Adrenal gland (tissue), 9 donors: ENCODE measurements at regions not wholly inside any gene's neighbourhood (a gene's known extent, or its start where the extent isn't known, plus 50 kb on each side); places are given as distances from the start of the nearest gene placed in this dataset.
"Not testable (repeated sequence)": the region's sequence is repeated elsewhere in the genome, so short reads cannot be mapped to it uniquely, and the experiment has no call there.

ENCODE experiments used
- DNase-seq, 7 donors: peaks; one replicate each; pipeline ENCODE4 v3.0.0-alpha.2; 2019 to 2020
- H3K27ac ChIP-seq, 5 donors: fragments of 200-600 bp; sonication (generic) in 4 of 5; 1 replicate in 3 of 5; 2 replicates in 2 of 5; pipeline versions ENCODE4 v1.5.1 to v1.8.0; 2016 to 2020; ENCODE audit warnings: mild to moderate bottlenecking in 1 of 5
- H3K27me3 ChIP-seq: fragments of 200-600 bp; 2 replicates; pipeline ENCODE4 v1.8.0; 2021
- H3K36me3 ChIP-seq, 2 donors: fragments of 200-600 bp; replicated peaks in 1 of 2; 1 replicate in 1 of 2; 2 replicates in 1 of 2; pipeline versions ENCODE4 v1.5.1 to v1.8.0; 2018 to 2022
- H3K4me1 ChIP-seq, 2 donors: fragments of 200-600 bp; replicated peaks in 1 of 2; 1 replicate in 1 of 2; 2 replicates in 1 of 2; pipeline versions ENCODE4 v1.5.1 to v1.8.0; 2018 to 2021
- H3K4me3 ChIP-seq, 4 donors: fragments of 200-600 bp; sonication (generic) in 3 of 4; one replicate each; pipeline ENCODE4 v1.5.1; 2016 to 2018
- H3K9me3 ChIP-seq, 3 donors: fragments of 200-600 bp; sonication (generic) in 1 of 3; replicated peaks in 1 of 3; 1 replicate in 2 of 3; 2 replicates in 1 of 3; pipeline versions ENCODE4 v1.5.1 to v1.8.0; 2016 to 2021
- CTCF ChIP-seq, 6 experiments: fragments of 450-650 bp in 4 of 6; fragments of 200-600 bp in 2 of 6; sonication (generic) in 1 of 6; IDR thresholded peaks; 1 replicate in 5 of 6; 2 replicates in 1 of 6; pipeline versions ENCODE4 v1.5.1 to v1.8.0; 2016 to 2021; ENCODE audit warnings: antibody characterized with exemption in 6 of 6, mild to moderate bottlenecking in 2 of 6, moderate library complexity in 1 of 6
- POLR2A ChIP-seq, 2 donors: fragments of 450-650 bp; IDR thresholded peaks; one replicate each; pipeline ENCODE4 v1.6.1; 2017; ENCODE audit warnings: antibody characterized with exemption in 2 of 2, mild to moderate bottlenecking in 2 of 2, moderate library complexity in 1 of 2
- WGBS, 4 donors: extraction: QIAGEN DNeasy Blood & Tissue Kit in 2 of 4; methylation state at CpG; one replicate each; pipeline versions ENCODE4 v1.1.5 to v1.1.7; 2013 to 2017; 5-methylcytosine and 5-hydroxymethylcytosine counted together
- intact Hi-C, 2 donors: fragments of 100-400 bp; cut with DNase I; formaldehyde crosslinking; loops; one replicate each; pipeline versions ENCODE4 v1.14.1 to v1.15.0; 2022 to 2023
- donor health status: healthy with polysubstance abuse.
- donor health status: Bipolar disorder and iron deficiency.
- donor health status: DM: yes; HTN: yes; CAD: no.
- donor health status: DM: no; HTN: no; CAD: no.
- donor health status: DM: no; HTN: no; CAD: no.

- no peak for DNase-seq
- TF ChIP-seq POLR2A (IDR thresholded peaks at IDR 0.05) (no peak), CTCF (IDR thresholded peaks at IDR 0.05) (no peak)
- H3K27ac ChIP-seq, result no peak overlapping the region
- H3K27me3 ChIP-seq, result no peaks in the 10 kb centered on the region
- intact Hi-C loops, result no loop called here
- H3K9me3 ChIP-seq, result no peaks in the 10 kb centered on the region
- no peaks in the 10 kb centered on the region for H3K36me3 ChIP-seq
- H3K4me1 ChIP-seq, result no peaks in the 10 kb centered on the region
- no peak overlapping the region for H3K4me3 ChIP-seq
Measured at GRCh38 chr1:222182641-222183040, 365.3 kb downstream of the HHIPL2 start.

GRCh38 chr1:222181191-222181590, 366.7 kb downstream of the HHIPL2 start:
- Histone ChIP-seq H3K27ac (no peak overlapping the region), H3K27me3 (no peaks in the 10 kb centered on the region), H3K4me1 (no peaks in the 10 kb centered on the region), H3K36me3 (no peaks in the 10 kb centered on the region), H3K9me3 (no peaks in the 10 kb centered on the region), H3K4me3 (no peak overlapping the region)
- intact Hi-C loops, result no loop called here
- TF ChIP-seq CTCF (IDR thresholded peaks at IDR 0.05) (no peak), POLR2A (IDR thresholded peaks at IDR 0.05) (no peak)
- WGBS, 4 donors, result 68 to 85% (median 73%) methylated on average over 1 of the region's 1 CpG
- DNase-seq, result no peak

GRCh38 chr1:222177496-222177895, 370.4 kb downstream of the HHIPL2 start:
- H3K4me1 ChIP-seq, intact Hi-C loops, DNase-seq, H3K36me3 ChIP-seq, H3K4me3 ChIP-seq, H3K9me3 ChIP-seq, H3K27me3 ChIP-seq, H3K27ac ChIP-seq: not testable (repeated sequence)
- WGBS, 4 donors, result 72 to 81% (median 78%) methylated on average over 4 of the region's 4 CpGs

- no peaks in the 10 kb centered on the region for H3K4me1 ChIP-seq
- intact Hi-C loops, result no loop called here
- peak in 3 of 6 experiments; percentile 12 to 42 (median 26) for TF ChIP-seq CTCF (IDR thresholded peaks at IDR 0.05)
- no peak for TF ChIP-seq POLR2A (IDR thresholded peaks at IDR 0.05)
- DNase-seq, result no peak
- H3K4me3 ChIP-seq, result no peak overlapping the region
- WGBS, 4 donors, result 37 to 52% (median 46%) methylated on average over 2 of the region's 2 CpGs
- H3K27ac ChIP-seq, result no peak overlapping the region
- H3K27me3 ChIP-seq, result no peaks in the 10 kb centered on the region
- no peaks in the 10 kb centered on the region for H3K36me3 ChIP-seq
- H3K9me3 ChIP-seq, result peaks cover 0 to 4% (median 0%) of the 10 kb centered on the region in 3 donors
Measured at GRCh38 chr1:222171005-222171404, 376.9 kb downstream of the HHIPL2 start.

GRCh38 chr1:222168621-222169020, 379.3 kb downstream of the HHIPL2 start:
- H3K36me3 ChIP-seq, result no peaks in the 10 kb centered on the region
- intact Hi-C loops, result no loop called here
- DNase-seq, result no peak
- no peak overlapping the region for H3K27ac ChIP-seq
- no peaks in the 10 kb centered on the region for H3K27me3 ChIP-seq
- H3K9me3 ChIP-seq, result peaks cover 0 to 4% (median 0%) of the 10 kb centered on the region in 3 donors
- TF ChIP-seq CTCF (IDR thresholded peaks at IDR 0.05), result no peak
- no peak for TF ChIP-seq POLR2A (IDR thresholded peaks at IDR 0.05)
- H3K4me3 ChIP-seq, result no peak overlapping the region
- no peaks in the 10 kb centered on the region for H3K4me1 ChIP-seq
- 67 to 86% (median 71%) methylated on average over 1 of the region's 1 CpG for WGBS, 4 donors
